LNCAP (cell line): ENCODE measurements at regions not wholly inside any gene's neighbourhood (a gene's known extent, or its start where the extent isn't known, plus 50 kb on each side); places are given as distances from the start of the nearest gene placed in this dataset.

Experiments used
- CTCF ChIP-seq: fragments of 450-650 bp; IDR thresholded peaks from 2 replicates; pipeline ENCODE4 v1.5.1; 2017; ENCODE audit warnings: mild to moderate bottlenecking

- peak; percentile 74 for TF ChIP-seq CTCF
Measured at GRCh38 chr7:66413379-66414114, 208.4 kb downstream of the TPST1 start.

- TF ChIP-seq CTCF, result no peak
Measured at GRCh38 chr7:66415659-66416265, 210.6 kb downstream of the TPST1 start.

- TF ChIP-seq CTCF, result no peak
Measured at GRCh38 chr7:66418537-66418936, 210.1 kb upstream of the KCTD7 start.

GRCh38 chr7:66419210-66419609 lies 209.5 kb upstream of the KCTD7 start:
- TF ChIP-seq CTCF, result no peak

GRCh38 chr7:66421830-66422475 lies 206.7 kb upstream of the KCTD7 start:
- TF ChIP-seq CTCF, result no peak

- TF ChIP-seq CTCF, result no peak
Measured at GRCh38 chr7:66423729-66424128, 205.0 kb upstream of the KCTD7 start.

GRCh38 chr7:66426332-66426731 lies 202.3 kb upstream of the KCTD7 start:
- TF ChIP-seq CTCF, result no peak
